ENCODE measurements at regions not wholly inside any gene's neighbourhood (a gene's known extent, or its start where the extent isn't known, plus 50 kb on each side); places are given as distances from the start of the nearest gene placed in this dataset.
A peak's percentile ranks its signal among the peaks of the same experiment; 100 is the strongest.

- no peak for DNase-seq
Observed at GRCh38 chr12:88418856-88419497, 161.3 kb downstream of the KITLG start.

- DNase-seq: no peak
Observed at GRCh38 chr12:88419794-88420193, 160.5 kb downstream of the KITLG start.

GRCh38 chr12:88420457-88420856 lies 159.8 kb downstream of the KITLG start:
- DNase-seq: peak in 1 of 2 experiments; percentile 5

- no peak for DNase-seq
Observed at GRCh38 chr12:88424791-88425730, 155.2 kb downstream of the KITLG start.

- no peak for DNase-seq
Observed at GRCh38 chr12:88428350-88428749, 151.9 kb downstream of the KITLG start.

GRCh38 chr12:88431246-88431645 lies 149.0 kb downstream of the KITLG start:
- DNase-seq: no peak

GRCh38 chr12:88432531-88433490 lies 147.5 kb downstream of the KITLG start:
- DNase-seq: no peak

- DNase-seq: no peak
Observed at GRCh38 chr12:88433997-88434703, 146.1 kb downstream of the KITLG start.

GRCh38 chr12:88435334-88436076 lies 144.8 kb downstream of the KITLG start:
- no peak for DNase-seq

GRCh38 chr12:88437226-88437625 lies 143.0 kb downstream of the KITLG start:
- no peak for DNase-seq

Data from SW 1271 (cell line).